ENCODE measurements at regions not wholly inside any gene's neighbourhood (a gene's known extent, or its start where the extent isn't known, plus 50 kb on each side); places are given as distances from the start of the nearest gene placed in this dataset.

GRCh38 chr3:96083610-96084009 is 730.8 kb upstream of the EPHA6 start:
- no peak for TF ChIP-seq CTCF (conservative IDR thresholded peaks at IDR 0.05; ENCODE audit: low read depth, low read length)
- TF ChIP-seq EZH2 (IDR thresholded peaks at IDR 0.05; ENCODE audit: low read length, unreplicated experiment), result no peak
- no peak for TF ChIP-seq EZH2phosphoT487 (IDR thresholded peaks at IDR 0.05; ENCODE audit: borderline replicate concordance, low read length)

All from PC-3 (cell line).